Left cardiac atrium (tissue), 4 donors: ENCODE measurements at regions not wholly inside any gene's neighbourhood (a gene's known extent, or its start where the extent isn't known, plus 50 kb on each side); places are given as distances from the start of the nearest gene placed in this dataset.
"Not testable (repeated sequence)": the region's sequence is repeated elsewhere in the genome, so short reads cannot be mapped to it uniquely, and the experiment has no call there.

ENCODE experiments used
- ATAC-seq, 2 donors: fragments of 200-7000 bp; cut with Tn5 transposase; one replicate each; pipeline ENCODE4 v1.9.1; 2020; ENCODE audit warnings: mild to moderate bottlenecking in 2 of 2, moderate library complexity in 2 of 2
- DNase-seq: peaks from one replicate; pipeline ENCODE4 v3.0.0-alpha.2; 2020
- intact Hi-C, 2 donors: fragments of 100-400 bp; cut with DNase I; formaldehyde crosslinking; loops; one replicate each; pipeline versions ENCODE4 v1.14.1 to v1.15.1; 2022 to 2023
- donor health status: DM: no; HTN: yes; CAD: no.
- donor health status: DM: no; HTN: yes; CAD: no; lungs with severe emphysema.
- donor health status: DM: yes; HTN: yes; CAD: no.
- donor health status: Dilated cardiomyopathy.

- no peak for DNase-seq
- intact Hi-C loops = no loop called here
Observed at GRCh38 chr2:208782097-208782496, 375.5 kb downstream of the PTH2R start.

GRCh38 chr2:208783184-208783583 lies 376.6 kb downstream of the PTH2R start:
- intact Hi-C loops = no loop called here
- ATAC-seq = no peak

More at GRCh38 chr2:208782097-208782496, 375.5 kb downstream of the PTH2R start:
- ATAC-seq = no peak

GRCh38 chr2:208784774-208785173 lies 378.2 kb downstream of the PTH2R start:
- intact Hi-C loops, ATAC-seq, DNase-seq: not testable (repeated sequence)

More at GRCh38 chr2:208783184-208783583, 376.6 kb downstream of the PTH2R start:
- DNase-seq = no peak

GRCh38 chr2:208791257-208791656 lies 384.7 kb downstream of the PTH2R start:
- no peak for DNase-seq
- intact Hi-C loops = no loop called here
- ATAC-seq = no peak

GRCh38 chr2:208792766-208793165 lies 386.2 kb downstream of the PTH2R start:
- ATAC-seq = no peak
- DNase-seq = no peak
- intact Hi-C loops = no loop called here

- DNase-seq (no peak), ATAC-seq (no peak)
- intact Hi-C loops = no loop called here
Observed at GRCh38 chr2:208793434-208793833, 386.8 kb downstream of the PTH2R start.

- DNase-seq (no peak), ATAC-seq (no peak)
- intact Hi-C loops = no loop called here
Observed at GRCh38 chr2:208794288-208794975, 387.8 kb downstream of the PTH2R start.

GRCh38 chr2:208798698-208799097 lies 392.1 kb downstream of the PTH2R start:
- intact Hi-C loops = no loop called here
- DNase-seq = no peak
- ATAC-seq = no peak

GRCh38 chr2:208799397-208799796 lies 392.8 kb downstream of the PTH2R start:
- intact Hi-C loops = no loop called here
- no peak for ATAC-seq
- no peak for DNase-seq

- DNase-seq, ATAC-seq, intact Hi-C loops: not testable (repeated sequence)
Observed at GRCh38 chr2:208800887-208801286, 394.3 kb downstream of the PTH2R start.

GRCh38 chr2:208807756-208808155 lies 401.2 kb downstream of the PTH2R start:
- intact Hi-C loops = no loop called here
- DNase-seq = no peak
- ATAC-seq = no peak

GRCh38 chr2:208811885-208812284 lies 405.3 kb downstream of the PTH2R start:
- ATAC-seq, DNase-seq, intact Hi-C loops: not testable (repeated sequence)

- intact Hi-C loops = no loop called here
- no peak for DNase-seq
- ATAC-seq = no peak
Observed at GRCh38 chr2:208819190-208819589, 412.6 kb downstream of the PTH2R start.

- no peak for ATAC-seq
- DNase-seq = no peak
- intact Hi-C loops = no loop called here
Observed at GRCh38 chr2:208820014-208820688, 413.6 kb downstream of the PTH2R start.

GRCh38 chr2:208827109-208827508 lies 420.5 kb downstream of the PTH2R start:
- ATAC-seq (no peak), DNase-seq (no peak)
- intact Hi-C loops = no loop called here

- ATAC-seq (no peak), DNase-seq (no peak)
- intact Hi-C loops = no loop called here
Observed at GRCh38 chr2:208827549-208828221, 421.1 kb downstream of the PTH2R start.

GRCh38 chr2:208830203-208830602 lies 423.6 kb downstream of the PTH2R start:
- intact Hi-C loops = no loop called here
- ATAC-seq (no peak), DNase-seq (no peak)

- no peak for ATAC-seq
- DNase-seq = no peak
- intact Hi-C loops = no loop called here
Observed at GRCh38 chr2:208847651-208848050, 441.1 kb downstream of the PTH2R start.

GRCh38 chr2:208854717-208855116 lies 448.1 kb downstream of the PTH2R start:
- DNase-seq (no peak), ATAC-seq (no peak)
- intact Hi-C loops = no loop called here

- DNase-seq (no peak), ATAC-seq (no peak)
- intact Hi-C loops = no loop called here
Observed at GRCh38 chr2:208867374-208867773, 460.8 kb downstream of the PTH2R start.
